ENCODE measurements at regions not wholly inside any gene's neighbourhood (a gene's known extent, or its start where the extent isn't known, plus 50 kb on each side); places are given as distances from the start of the nearest gene placed in this dataset.

- DNase-seq (ENCODE audit: low spot score) (no peak), ATAC-seq (no peak)
- no peak overlapping the region for H3K27ac Mint-ChIP-seq
- H3K27ac ChIP-seq (ENCODE audit: low read depth), result no peak overlapping the region
- H3K9me2 ChIP-seq (ENCODE audit: insufficient read depth), result peaks cover 5% of the 10 kb centered on the region; the same call in 1 of the 2 replicates
- H3K27me3 ChIP-seq (ENCODE audit: insufficient read depth), result no peaks in the 10 kb centered on the region
- no peak overlapping the region for H3K4me2 ChIP-seq
- no peaks in the 10 kb centered on the region for H3K4me1 ChIP-seq (ENCODE audit: insufficient read depth)
- no peaks in the 10 kb centered on the region for H3K9me3 Mint-ChIP-seq
- no peaks in the 10 kb centered on the region for H3K36me3 Mint-ChIP-seq (ENCODE audit: low read depth)
- no peak overlapping the region for H3K4me3 Mint-ChIP-seq
- no peaks in the 10 kb centered on the region for H4K20me1 ChIP-seq (replicated peaks; ENCODE audit: insufficient read depth)
- no peaks in the 10 kb centered on the region for H3K36me3 ChIP-seq (ENCODE audit: insufficient read depth)
- H3K4me1 Mint-ChIP-seq, result no peaks in the 10 kb centered on the region; the same call in 1 of the 3 replicates
- H3K4me3 ChIP-seq, result no peak overlapping the region
- no peaks in the 10 kb centered on the region for H3F3A ChIP-seq (replicated peaks; ENCODE audit: low read depth)
- no peak overlapping the region for H2AFZ ChIP-seq
- TF ChIP-seq EZH2phosphoT487 (IDR thresholded peaks at IDR 0.05; ENCODE audit: unreplicated experiment) (no peak), EZH2 (IDR thresholded peaks at IDR 0.05; ENCODE audit: low read depth, unreplicated experiment) (no peak), NANOG (IDR thresholded peaks at IDR 0.05; ENCODE audit: borderline replicate concordance) (no peak), REST (IDR thresholded peaks at IDR 0.05; ENCODE audit: unreplicated experiment) (no peak), JUNB (IDR thresholded peaks at IDR 0.05; ENCODE audit: unreplicated experiment) (no peak), CREB1 (CRISPR knock-in tag; IDR thresholded peaks at IDR 0.05; ENCODE audit: low read depth) (no peak), CTCF (conservative IDR thresholded peaks at IDR 0.05; ENCODE audit: low read depth in 2 of 2) (no peak), POLR2AphosphoS5 (IDR thresholded peaks at IDR 0.05; ENCODE audit: low read depth) (no peak), STAT1 (IDR thresholded peaks at IDR 0.05; ENCODE audit: unreplicated experiment) (no peak), ZNF331 (CRISPR knock-in tag; IDR thresholded peaks at IDR 0.05; ENCODE audit: low read depth) (no peak), ZNF462 (CRISPR knock-in tag; IDR thresholded peaks at IDR 0.05) (no peak), ETS1 (IDR thresholded peaks at IDR 0.05) (no peak), ZNF114 (CRISPR knock-in tag; IDR thresholded peaks at IDR 0.05) (no peak)
- no peaks in the 10 kb centered on the region for H3K79me2 ChIP-seq (replicated peaks; ENCODE audit: insufficient read depth)
- H3K27me3 Mint-ChIP-seq (ENCODE audit: insufficient read depth, low read depth, poor library complexity), result peaks cover under 1% of the 10 kb centered on the region
These were observed 313.5 kb upstream of the PLXNA2 start for GRCh38 chr1:208557723-208558094.

Measured in GM23338 (cell line).